ENCODE measurements at regions not wholly inside any gene's neighbourhood (a gene's known extent, or its start where the extent isn't known, plus 50 kb on each side); places are given as distances from the start of the nearest gene placed in this dataset.

DNA sequence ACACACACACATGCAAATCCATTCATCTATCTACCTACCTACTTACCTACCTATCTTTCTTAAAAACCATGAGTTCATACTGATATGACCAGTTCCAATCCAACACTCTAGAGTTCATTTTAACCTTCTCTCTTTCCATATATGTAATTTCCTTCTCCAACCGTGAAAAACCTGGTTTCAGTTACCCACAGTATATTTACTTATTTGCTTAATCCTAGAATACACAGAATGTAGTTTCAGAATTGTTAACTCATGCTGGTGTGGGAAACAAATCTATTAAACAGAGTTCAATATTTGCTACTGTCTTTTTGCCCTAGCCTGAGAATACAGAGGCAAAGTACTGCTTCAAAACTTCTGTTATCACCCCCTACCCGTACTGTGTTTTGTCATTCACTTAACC lies 101.3 kb downstream of the RRM1 start:
- Histone ChIP-seq H3K36me3 (ENCODE audit: control insufficient read depth in 2 of 2, insufficient read depth in 1 of 2, low read length in 2 of 2) (no peaks in the 10 kb centered on the region), H3K4me1 (ENCODE audit: control insufficient read depth, insufficient read depth, low read length) (no peaks in the 10 kb centered on the region), H3K27ac (ENCODE audit: extremely low read depth, low read depth, low read length) (no peak overlapping the region), H3K9me3 (ENCODE audit: control insufficient read depth, insufficient read depth, low read depth, low read length) (no peaks in the 10 kb centered on the region), H3K4me3 (ENCODE audit: low read depth, low read length) (no peak overlapping the region)
- POLR2A ChIA-PET = no interaction called here
- TF ChIP-seq ZNF529 (tag by site-specific recombination; IDR thresholded peaks at IDR 0.05; ENCODE audit: insufficient replicate concordance) (no peak), HOXA7 (CRISPR knock-in tag; IDR thresholded peaks at IDR 0.05; ENCODE audit: borderline replicate concordance) (no peak), ZNF302 (tag by site-specific recombination; IDR thresholded peaks at IDR 0.05; ENCODE audit: low read depth) (no peak), SCRT2 (tag by site-specific recombination; IDR thresholded peaks at IDR 0.05) (no peak), HOXC10 (CRISPR knock-in tag; IDR thresholded peaks at IDR 0.05) (no peak), ZNF221 (tag by site-specific recombination; IDR thresholded peaks at IDR 0.05; ENCODE audit: borderline replicate concordance) (no peak), ZNF335 (tag by site-specific recombination; conservative IDR thresholded peaks at IDR 0.05) (no peak), RBAK (tag by site-specific recombination; IDR thresholded peaks at IDR 0.05) (no peak), ZNF292 (tag by site-specific recombination; IDR thresholded peaks at IDR 0.05; ENCODE audit: borderline replicate concordance, low read depth) (no peak), WT1 (tag by site-specific recombination; IDR thresholded peaks at IDR 0.05) (no peak), ZSCAN16 (tag by site-specific recombination; IDR thresholded peaks at IDR 0.05) (no peak), ZNF596 (tag by site-specific recombination; IDR thresholded peaks at IDR 0.05) (no peak), BCL11A (tag by site-specific recombination; IDR thresholded peaks at IDR 0.05; ENCODE audit: low read depth) (no peak), ZFP41 (tag by site-specific recombination; IDR thresholded peaks at IDR 0.05; ENCODE audit: borderline replicate concordance) (no peak)
- TF ChIP-seq, protein P1, sequence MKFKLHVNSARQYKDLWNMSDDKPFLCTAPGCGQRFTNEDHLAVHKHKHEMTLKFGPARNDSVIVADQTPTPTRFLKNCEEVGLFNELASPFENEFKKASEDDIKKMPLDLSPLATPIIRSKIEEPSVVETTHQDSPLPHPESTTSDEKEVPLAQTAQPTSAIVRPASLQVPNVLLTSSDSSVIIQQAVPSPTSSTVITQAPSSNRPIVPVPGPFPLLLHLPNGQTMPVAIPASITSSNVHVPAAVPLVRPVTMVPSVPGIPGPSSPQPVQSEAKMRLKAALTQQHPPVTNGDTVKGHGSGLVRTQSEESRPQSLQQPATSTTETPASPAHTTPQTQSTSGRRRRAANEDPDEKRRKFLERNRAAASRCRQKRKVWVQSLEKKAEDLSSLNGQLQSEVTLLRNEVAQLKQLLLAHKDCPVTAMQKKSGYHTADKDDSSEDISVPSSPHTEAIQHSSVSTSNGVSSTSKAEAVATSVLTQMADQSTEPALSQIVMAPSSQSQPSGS (tag by site-specific recombination; IDR thresholded peaks at IDR 0.05; ENCODE audit: low read depth) = no peak
- TF ChIP-seq, protein P2, sequence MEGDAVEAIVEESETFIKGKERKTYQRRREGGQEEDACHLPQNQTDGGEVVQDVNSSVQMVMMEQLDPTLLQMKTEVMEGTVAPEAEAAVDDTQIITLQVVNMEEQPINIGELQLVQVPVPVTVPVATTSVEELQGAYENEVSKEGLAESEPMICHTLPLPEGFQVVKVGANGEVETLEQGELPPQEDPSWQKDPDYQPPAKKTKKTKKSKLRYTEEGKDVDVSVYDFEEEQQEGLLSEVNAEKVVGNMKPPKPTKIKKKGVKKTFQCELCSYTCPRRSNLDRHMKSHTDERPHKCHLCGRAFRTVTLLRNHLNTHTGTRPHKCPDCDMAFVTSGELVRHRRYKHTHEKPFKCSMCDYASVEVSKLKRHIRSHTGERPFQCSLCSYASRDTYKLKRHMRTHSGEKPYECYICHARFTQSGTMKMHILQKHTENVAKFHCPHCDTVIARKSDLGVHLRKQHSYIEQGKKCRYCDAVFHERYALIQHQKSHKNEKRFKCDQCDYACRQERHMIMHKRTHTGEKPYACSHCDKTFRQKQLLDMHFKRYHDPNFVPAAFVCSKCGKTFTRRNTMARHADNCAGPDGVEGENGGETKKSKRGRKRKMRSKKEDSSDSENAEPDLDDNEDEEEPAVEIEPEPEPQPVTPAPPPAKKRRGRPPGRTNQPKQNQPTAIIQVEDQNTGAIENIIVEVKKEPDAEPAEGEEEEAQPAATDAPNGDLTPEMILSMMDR (tag by site-specific recombination; IDR thresholded peaks at IDR 0.05) = no peak
- CTCF ChIA-PET = interaction anchor here (1.6 kb wide), 1 partner anchor 9 kb away, joined by 6 read pairs; no protein-coding TSS in a partner anchor

DNA sequence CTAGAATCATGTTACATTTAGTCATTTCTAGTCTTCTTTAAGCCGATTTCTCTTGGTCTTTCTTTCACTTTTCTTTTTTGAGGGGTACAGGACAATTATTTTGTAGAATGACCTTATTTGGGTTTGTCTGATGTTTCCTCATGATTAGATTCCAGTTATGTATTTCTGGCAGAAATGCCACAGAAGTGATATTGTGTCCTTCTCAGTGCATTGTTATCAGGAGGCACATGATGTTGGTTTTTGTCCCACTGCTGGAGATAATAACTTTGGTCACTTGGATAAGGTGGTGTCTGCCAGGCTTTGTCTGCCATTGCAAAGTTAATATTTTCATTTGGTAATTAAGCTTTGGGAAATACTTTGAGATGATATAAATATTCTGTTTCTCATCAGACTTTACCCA lies 100.3 kb downstream of the RRM1 start:
- Histone ChIP-seq H3K36me3 (ENCODE audit: control insufficient read depth in 2 of 2, insufficient read depth in 1 of 2, low read length in 2 of 2) (no peaks in the 10 kb centered on the region), H3K4me1 (ENCODE audit: control insufficient read depth, insufficient read depth, low read length) (no peaks in the 10 kb centered on the region), H3K4me3 (ENCODE audit: low read depth, low read length) (no peak overlapping the region), H3K9me3 (ENCODE audit: control insufficient read depth, insufficient read depth, low read depth, low read length) (no peaks in the 10 kb centered on the region), H3K27ac (ENCODE audit: extremely low read depth, low read depth, low read length) (no peak overlapping the region)
- POLR2A ChIA-PET = no interaction called here
- CTCF ChIA-PET = interaction anchor here (0.6 kb wide), 1 partner anchor 299 kb away, joined by 4 read pairs; no protein-coding TSS in a partner anchor
- TF ChIP-seq, protein P3, sequence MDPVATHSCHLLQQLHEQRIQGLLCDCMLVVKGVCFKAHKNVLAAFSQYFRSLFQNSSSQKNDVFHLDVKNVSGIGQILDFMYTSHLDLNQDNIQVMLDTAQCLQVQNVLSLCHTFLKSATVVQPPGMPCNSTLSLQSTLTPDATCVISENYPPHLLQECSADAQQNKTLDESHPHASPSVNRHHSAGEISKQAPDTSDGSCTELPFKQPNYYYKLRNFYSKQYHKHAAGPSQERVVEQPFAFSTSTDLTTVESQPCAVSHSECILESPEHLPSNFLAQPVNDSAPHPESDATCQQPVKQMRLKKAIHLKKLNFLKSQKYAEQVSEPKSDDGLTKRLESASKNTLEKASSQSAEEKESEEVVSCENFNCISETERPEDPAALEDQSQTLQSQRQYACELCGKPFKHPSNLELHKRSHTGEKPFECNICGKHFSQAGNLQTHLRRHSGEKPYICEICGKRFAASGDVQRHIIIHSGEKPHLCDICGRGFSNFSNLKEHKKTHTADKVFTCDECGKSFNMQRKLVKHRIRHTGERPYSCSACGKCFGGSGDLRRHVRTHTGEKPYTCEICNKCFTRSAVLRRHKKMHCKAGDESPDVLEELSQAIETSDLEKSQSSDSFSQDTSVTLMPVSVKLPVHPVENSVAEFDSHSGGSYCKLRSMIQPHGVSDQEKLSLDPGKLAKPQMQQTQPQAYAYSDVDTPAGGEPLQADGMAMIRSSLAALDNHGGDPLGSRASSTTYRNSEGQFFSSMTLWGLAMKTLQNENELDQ (tag by site-specific recombination; IDR thresholded peaks at IDR 0.05; ENCODE audit: low read depth) = no peak
- TF ChIP-seq ZBTB1 (tag by site-specific recombination; IDR thresholded peaks at IDR 0.05) (no peak), ZNF112 (tag by site-specific recombination; IDR thresholded peaks at IDR 0.05) (no peak), ZNF558 (tag by site-specific recombination; IDR thresholded peaks at IDR 0.05) (no peak), ZNF560 (tag by site-specific recombination; IDR thresholded peaks at IDR 0.05; ENCODE audit: borderline replicate concordance) (no peak), ZNF514 (tag by site-specific recombination; IDR thresholded peaks at IDR 0.05) (no peak), ZNF184 (tag by site-specific recombination; IDR thresholded peaks at IDR 0.05) (no peak), ZFHX2 (tag by site-specific recombination; conservative IDR thresholded peaks at IDR 0.05) (no peak), ZNF830 (tag by site-specific recombination; IDR thresholded peaks at IDR 0.05; ENCODE audit: low read depth) (no peak)
- TF ChIP-seq, protein P4, sequence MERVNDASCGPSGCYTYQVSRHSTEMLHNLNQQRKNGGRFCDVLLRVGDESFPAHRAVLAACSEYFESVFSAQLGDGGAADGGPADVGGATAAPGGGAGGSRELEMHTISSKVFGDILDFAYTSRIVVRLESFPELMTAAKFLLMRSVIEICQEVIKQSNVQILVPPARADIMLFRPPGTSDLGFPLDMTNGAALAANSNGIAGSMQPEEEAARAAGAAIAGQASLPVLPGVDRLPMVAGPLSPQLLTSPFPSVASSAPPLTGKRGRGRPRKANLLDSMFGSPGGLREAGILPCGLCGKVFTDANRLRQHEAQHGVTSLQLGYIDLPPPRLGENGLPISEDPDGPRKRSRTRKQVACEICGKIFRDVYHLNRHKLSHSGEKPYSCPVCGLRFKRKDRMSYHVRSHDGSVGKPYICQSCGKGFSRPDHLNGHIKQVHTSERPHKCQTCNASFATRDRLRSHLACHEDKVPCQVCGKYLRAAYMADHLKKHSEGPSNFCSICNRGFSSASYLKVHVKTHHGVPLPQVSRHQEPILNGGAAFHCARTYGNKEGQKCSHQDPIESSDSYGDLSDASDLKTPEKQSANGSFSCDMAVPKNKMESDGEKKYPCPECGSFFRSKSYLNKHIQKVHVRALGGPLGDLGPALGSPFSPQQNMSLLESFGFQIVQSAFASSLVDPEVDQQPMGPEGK (tag by site-specific recombination; IDR thresholded peaks at IDR 0.05) = no peak
- TF ChIP-seq, protein P5, sequence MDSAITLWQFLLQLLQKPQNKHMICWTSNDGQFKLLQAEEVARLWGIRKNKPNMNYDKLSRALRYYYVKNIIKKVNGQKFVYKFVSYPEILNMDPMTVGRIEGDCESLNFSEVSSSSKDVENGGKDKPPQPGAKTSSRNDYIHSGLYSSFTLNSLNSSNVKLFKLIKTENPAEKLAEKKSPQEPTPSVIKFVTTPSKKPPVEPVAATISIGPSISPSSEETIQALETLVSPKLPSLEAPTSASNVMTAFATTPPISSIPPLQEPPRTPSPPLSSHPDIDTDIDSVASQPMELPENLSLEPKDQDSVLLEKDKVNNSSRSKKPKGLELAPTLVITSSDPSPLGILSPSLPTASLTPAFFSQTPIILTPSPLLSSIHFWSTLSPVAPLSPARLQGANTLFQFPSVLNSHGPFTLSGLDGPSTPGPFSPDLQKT (IDR thresholded peaks at IDR 0.05; ENCODE audit: borderline replicate concordance, low read depth, low read length) = no peak
